ENCODE measurements at regions not wholly inside any gene's neighbourhood (a gene's known extent, or its start where the extent isn't known, plus 50 kb on each side); places are given as distances from the start of the nearest gene placed in this dataset.

DNA sequence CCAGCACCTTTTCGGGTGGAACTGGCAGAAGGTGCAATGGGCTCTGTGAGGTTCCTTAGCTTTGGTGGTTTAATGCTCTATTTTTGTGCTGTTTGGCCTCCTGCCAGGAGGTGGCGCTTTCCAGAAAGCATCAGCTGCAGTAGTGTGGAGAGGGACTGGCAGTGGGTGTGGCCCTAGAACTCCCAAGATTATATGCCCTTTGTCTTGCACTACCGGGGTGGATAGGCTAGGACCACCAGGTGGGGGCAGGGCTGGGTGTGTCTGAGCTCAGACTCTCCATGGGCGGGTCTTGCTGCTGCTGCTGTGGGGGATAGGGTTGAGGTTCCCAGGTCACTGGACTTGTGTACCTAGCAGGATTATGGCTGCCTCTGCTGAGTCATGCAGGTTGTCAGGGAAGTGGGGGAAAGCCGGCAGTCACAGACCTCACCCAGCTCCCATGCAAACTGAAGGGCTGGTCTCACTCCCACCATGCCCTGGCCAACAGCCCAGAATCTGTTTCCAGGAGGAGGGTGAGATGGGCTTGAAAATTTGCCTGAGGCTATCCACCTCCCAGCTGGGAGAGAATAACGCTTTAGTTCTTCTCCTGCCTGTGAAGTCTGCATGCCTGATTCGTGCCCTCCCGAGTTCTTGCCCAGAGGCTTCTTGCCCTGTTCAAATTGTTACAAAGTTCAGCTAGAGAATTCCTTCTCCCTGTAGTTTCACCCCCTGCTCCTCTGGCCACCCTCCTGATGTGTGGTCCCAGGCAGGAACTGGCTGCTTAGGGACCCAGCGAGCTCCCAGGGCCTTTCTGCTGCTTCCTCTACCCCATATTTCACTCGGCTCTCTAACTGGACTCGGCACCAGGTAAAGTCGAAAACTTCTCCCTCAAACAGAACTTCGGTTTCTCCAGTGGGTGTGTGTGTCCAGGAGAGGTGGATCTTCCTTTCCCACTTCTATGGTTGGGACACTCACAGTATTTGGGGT lies 76.5 kb upstream of the BTG3 start:
- Histone ChIP-seq H3K14ac (ENCODE audit: insufficient read length) (no peak overlapping the region), H4K5ac (ENCODE audit: insufficient read length, low read depth, low read length) (no peak overlapping the region), H3K4me3 (ENCODE audit: extremely low read depth in 1 of 4, insufficient read depth in 2 of 4, low read depth in 3 of 4, low read length in 4 of 4) (no peak overlapping the region), H4K91ac (replicated peaks; ENCODE audit: insufficient read length, low read length) (no peak overlapping the region), H3K4ac (replicated peaks; ENCODE audit: insufficient read length, low read depth, low read length) (no peak overlapping the region), H3K18ac (ENCODE audit: extremely low read depth, low read length) (no peak overlapping the region; the same call in 1 of the 2 replicates), H4K20me1 (replicated peaks in 1 of 2; ENCODE audit: control insufficient read depth in 1 of 2, insufficient read depth in 2 of 2, low read length in 2 of 2) (no peaks in the 10 kb centered on the region), H3K27ac (ENCODE audit: low read depth, low read length) (no peak overlapping the region), H2BK12ac (ENCODE audit: low read depth, low read length) (no peak overlapping the region; the same call in 1 of the 2 replicates), H3K4me2 (ENCODE audit: insufficient read depth in 1 of 2, low read depth in 2 of 2, low read length in 2 of 2) (no peak overlapping the region), H3K9me3 (ENCODE audit: insufficient read depth in 2 of 2, low read depth in 1 of 2, low read length in 1 of 2) (peaks cover 0 to 4% of the 10 kb centered on the region in 2 experiments; a peak in 2 of 4 replicates), H3K56ac (replicated peaks; ENCODE audit: insufficient read length, low read depth, low read length) (no peak overlapping the region), H3K9ac (replicated peaks in 1 of 4; ENCODE audit: extremely low read depth in 1 of 4, low read depth in 3 of 4, low read length in 3 of 4) (no peak overlapping the region), H2BK20ac (ENCODE audit: low read length) (no peak overlapping the region), H2BK120ac (replicated peaks; ENCODE audit: low read depth, low read length) (no peak overlapping the region), H2AK5ac (ENCODE audit: low read depth, low read length) (0 out of 2 replicates have a peak overlapping the region, but pooled peaks have one; percentile 39), H3K36me3 (ENCODE audit: control insufficient read depth in 2 of 4, insufficient read depth in 4 of 4, low read length in 3 of 4) (no peaks in the 10 kb centered on the region), H2BK5ac (ENCODE audit: low read depth, low read length) (no peak overlapping the region), H3K27me3 (replicated peaks in 1 of 4; ENCODE audit: control insufficient read depth in 3 of 4, extremely low read depth in 1 of 4, insufficient read depth in 3 of 4, low read length in 3 of 4) (no peaks in the 10 kb centered on the region), H2AFZ (ENCODE audit: low read length) (peak overlapping the region; percentile 53; the same call in 1 of the 2 replicates), H4K8ac (ENCODE audit: extremely low read depth, insufficient read depth, low read length) (peak overlapping the region; percentile 89), H2BK15ac (ENCODE audit: low read length) (no peak overlapping the region), H3K4me1 (replicated peaks in 1 of 4; ENCODE audit: control insufficient read depth in 3 of 4, insufficient read depth in 4 of 4, low read length in 3 of 4) (peaks cover 1 to 3% (median 2%) of the 10 kb centered on the region in 4 experiments; a peak in 3 of 7 replicates), H3K79me2 (ENCODE audit: control insufficient read depth in 1 of 2, insufficient read depth in 2 of 2, low read length in 2 of 2) (no peaks in the 10 kb centered on the region), H3K23me2 (ENCODE audit: low read depth, low read length) (no peaks in the 10 kb centered on the region), H3K79me1 (ENCODE audit: low read depth, low read length) (no peaks in the 10 kb centered on the region), H3K23ac (ENCODE audit: insufficient read length) (no peak overlapping the region)
- TF ChIP-seq RAD21 (IDR thresholded peaks at IDR 0.05 in 1 of 2, conservative IDR thresholded peaks at IDR 0.05 in 1 of 2; ENCODE audit: low read depth in 2 of 2, low read length in 2 of 2) (peak in 1 of 2 experiments; percentile 28; a peak in 2 of 4 replicates), TAF1 (IDR thresholded peaks at IDR 0.05; ENCODE audit: low read depth, low read length) (no peak), CTCF (IDR thresholded peaks at IDR 0.05; ENCODE audit: control extremely low read depth in 1 of 3, insufficient read depth in 1 of 3, low read depth in 1 of 3, low read length in 3 of 3) (peak; percentile 18 to 52 (median 24); a peak in 3 of 4 replicates)
- DNase-seq (ENCODE audit: low read depth in 1 of 2, low spot score in 2 of 2): peak in 1 of 2 experiments; percentile 57
- no peak for FAIRE-seq
- POLR2A ChIA-PET (ENCODE audit: partially characterized antibody): interaction anchor here (1.2 kb wide), 1 partner anchor 67 kb away, joined by 3 read pairs; no protein-coding TSS in a partner anchor
- 88% methylated on average over 13 of the region's 13 CpGs; no CpG with 5 or more reads in 1 of the 2 experiments for WGBS, 2 experiments (ENCODE audit: extremely low coverage in 1 of 2, insufficient coverage in 1 of 2, insufficient read length in 1 of 2, insufficient replicate concordance in 2 of 2, low coverage in 1 of 2, low lambda C conversion rate in 2 of 2, missing lambda C conversion rate in 1 of 2)
- CTCF ChIA-PET (ENCODE audit: partially characterized antibody): interaction anchor here (0.6 to 3.3 kb wide), 12 partner anchors 9 to 477 kb away, joined by 3 to 14 read pairs (median 4); no protein-coding TSS in a partner anchor

Data from H1 (cell line).